Ovary (tissue), 7 donors: ENCODE measurements at regions not wholly inside any gene's neighbourhood (a gene's known extent, or its start where the extent isn't known, plus 50 kb on each side); places are given as distances from the start of the nearest gene placed in this dataset.

Experiments used
- DNase-seq, 5 donors: peaks; one replicate each; pipeline ENCODE4 v3.0.0-alpha.2; 2019 to 2020
- H3K27ac ChIP-seq, 2 donors: fragments of 200-600 bp; one replicate each; pipeline versions ENCODE4 v1.5.1 to v1.8.0; 2019 to 2022
- H3K27me3 ChIP-seq: fragments of 200-600 bp; one replicate; pipeline ENCODE4 v1.8.0; 2022
- H3K36me3 ChIP-seq: fragments of 200-600 bp; sonication (generic); one replicate; pipeline ENCODE4 v1.5.1; 2019
- H3K4me1 ChIP-seq: one replicate; pipeline ENCODE4 v1.8.1; 2013; ENCODE audit warnings: mild to moderate bottlenecking, moderate library complexity; ENCODE audit not compliant: insufficient read depth
- H3K4me3 ChIP-seq: fragments of 200-600 bp; sonication (generic); one replicate; pipeline ENCODE4 v1.5.1; 2017
- H3K9me3 ChIP-seq, 2 donors: fragments of 200-600 bp in 1 of 2; sonication (generic) in 1 of 2; one replicate each; pipeline versions ENCODE4 v1.5.1 to v1.8.1; 2013 to 2019; ENCODE audit warnings: mild to moderate bottlenecking in 1 of 2, moderate library complexity in 1 of 2
- EP300 ChIP-seq: sonication (generic); formaldehyde crosslinking; IDR thresholded peaks from one replicate; pipeline ENCODE4 v1.6.1; 2017; ENCODE audit warnings: antibody characterized with exemption
- POLR2A ChIP-seq: fragments of 450-650 bp; IDR thresholded peaks from one replicate; pipeline ENCODE4 v1.6.1; 2017; ENCODE audit warnings: antibody characterized with exemption, mild to moderate bottlenecking, moderate library complexity
- WGBS, 3 donors: extraction: QIAGEN DNeasy Blood & Tissue Kit in 1 of 3; methylation state at CpG; one replicate each; pipeline versions ENCODE4 v1.1.5 to v1.1.7; 2013 to 2017; 5-methylcytosine and 5-hydroxymethylcytosine counted together
- intact Hi-C, 4 donors: fragments of 100-400 bp; cut with DNase I; formaldehyde crosslinking; loops; one replicate each; pipeline versions ENCODE4 v1.11.0 to v1.15.1; 2022 to 2023
- TF ChIP-seq, protein P1 (sequence below), 3 donors: fragments of 450-650 bp in 2 of 3; fragments of 200-600 bp in 1 of 3; IDR thresholded peaks; one replicate each; pipeline versions ENCODE4 v1.5.1 to v1.8.0; 2016 to 2022; ENCODE audit warnings: antibody characterized with exemption in 3 of 3, mild to moderate bottlenecking in 1 of 3
- donor health status: DM: no; HTN: no; CAD: no; lungs with moderate emphysema.
- donor health status: DM: no; HTN: no; CAD: no.
- donor health status: Bipolar disorder and iron deficiency.
- donor health status: DM: no; HTN: no; CAD: no.
- donor health status: DM: yes; HTN: yes; CAD: no.

DNA sequence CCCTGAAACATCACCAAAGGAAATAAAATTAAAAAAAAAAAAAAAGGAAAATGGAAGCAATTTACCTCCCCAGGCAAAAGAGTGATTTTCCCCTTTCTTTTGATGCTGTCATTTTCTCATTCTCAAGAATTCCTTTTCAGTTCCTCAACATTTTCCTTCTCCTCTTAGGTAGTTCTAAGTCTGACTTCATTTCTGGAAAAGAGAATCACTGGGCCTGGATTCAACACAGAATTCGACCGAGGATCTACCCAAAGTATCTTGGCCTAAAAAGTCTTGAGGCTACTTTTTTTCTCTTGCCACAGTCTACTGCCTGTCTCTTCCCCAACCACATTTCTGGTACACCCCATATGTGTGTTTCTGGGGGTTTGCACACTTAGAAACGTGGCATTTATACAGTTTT lies 717.8 kb upstream of the TBX3 start:
- intact Hi-C loops, result no loop called here
- DNase-seq, result no peak
- no peak for TF ChIP-seq POLR2A
- TF ChIP-seq, protein P1, sequence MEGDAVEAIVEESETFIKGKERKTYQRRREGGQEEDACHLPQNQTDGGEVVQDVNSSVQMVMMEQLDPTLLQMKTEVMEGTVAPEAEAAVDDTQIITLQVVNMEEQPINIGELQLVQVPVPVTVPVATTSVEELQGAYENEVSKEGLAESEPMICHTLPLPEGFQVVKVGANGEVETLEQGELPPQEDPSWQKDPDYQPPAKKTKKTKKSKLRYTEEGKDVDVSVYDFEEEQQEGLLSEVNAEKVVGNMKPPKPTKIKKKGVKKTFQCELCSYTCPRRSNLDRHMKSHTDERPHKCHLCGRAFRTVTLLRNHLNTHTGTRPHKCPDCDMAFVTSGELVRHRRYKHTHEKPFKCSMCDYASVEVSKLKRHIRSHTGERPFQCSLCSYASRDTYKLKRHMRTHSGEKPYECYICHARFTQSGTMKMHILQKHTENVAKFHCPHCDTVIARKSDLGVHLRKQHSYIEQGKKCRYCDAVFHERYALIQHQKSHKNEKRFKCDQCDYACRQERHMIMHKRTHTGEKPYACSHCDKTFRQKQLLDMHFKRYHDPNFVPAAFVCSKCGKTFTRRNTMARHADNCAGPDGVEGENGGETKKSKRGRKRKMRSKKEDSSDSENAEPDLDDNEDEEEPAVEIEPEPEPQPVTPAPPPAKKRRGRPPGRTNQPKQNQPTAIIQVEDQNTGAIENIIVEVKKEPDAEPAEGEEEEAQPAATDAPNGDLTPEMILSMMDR (IDR thresholded peaks at IDR 0.05), result no peak
- no peak for TF ChIP-seq EP300

DNA sequence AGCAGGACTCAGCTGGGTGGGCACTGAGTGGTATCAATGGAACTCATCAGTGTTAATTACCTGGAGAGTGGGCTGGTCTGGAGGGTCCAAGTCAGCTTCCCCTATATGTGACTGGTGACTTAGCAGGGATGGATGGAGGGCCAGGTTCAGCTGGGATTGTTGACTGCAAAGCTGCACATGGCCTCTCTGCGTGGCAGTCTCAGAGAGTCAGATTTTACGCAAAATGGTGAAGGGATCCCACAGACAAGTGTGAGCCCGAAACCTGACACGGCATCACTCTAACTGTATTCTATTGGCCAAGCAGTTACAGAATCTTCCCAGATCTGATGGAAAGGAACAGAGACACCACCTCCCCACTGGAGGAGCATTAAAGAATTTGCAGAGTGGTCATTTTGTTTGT lies 716.0 kb upstream of the TBX3 start:
- Histone ChIP-seq H3K27ac (no peak overlapping the region), H3K27me3 (no peaks in the 10 kb centered on the region), H3K9me3 (no peaks in the 10 kb centered on the region), H3K4me1 (no peaks in the 10 kb centered on the region), H3K36me3 (no peaks in the 10 kb centered on the region), H3K4me3 (no peak overlapping the region)
- intact Hi-C loops, result no loop called here
- 83 to 90% (median 88%) methylated on average over 4 of the region's 4 CpGs for WGBS, 3 donors
- TF ChIP-seq, protein P1 (IDR thresholded peaks at IDR 0.05), result no peak
- no peak for DNase-seq

More for the DNA sequence above, 717.8 kb upstream of the TBX3 start:
- no peaks in the 10 kb centered on the region for H3K27me3 ChIP-seq
- no peak overlapping the region for H3K27ac ChIP-seq
- H3K4me3 ChIP-seq, result no peak overlapping the region
- WGBS, 3 donors, result 74 to 86% (median 81%) methylated on average over 3 of the region's 3 CpGs
- no peaks in the 10 kb centered on the region for H3K36me3 ChIP-seq
- no peaks in the 10 kb centered on the region for H3K4me1 ChIP-seq
- H3K9me3 ChIP-seq, result no peaks in the 10 kb centered on the region

- Histone ChIP-seq H3K27me3 (no peaks in the 10 kb centered on the region), H3K4me3 (no peak overlapping the region), H3K27ac (no peak overlapping the region), H3K4me1 (no peaks in the 10 kb centered on the region), H3K9me3 (no peaks in the 10 kb centered on the region), H3K36me3 (no peaks in the 10 kb centered on the region)
- TF ChIP-seq, protein P1 (IDR thresholded peaks at IDR 0.05), result no peak
- no peak for TF ChIP-seq EP300
- no peak for TF ChIP-seq POLR2A
- intact Hi-C loops, result no loop called here
- 81 to 92% (median 84%) methylated on average over 4 of the region's 4 CpGs for WGBS, 3 donors
- no peak for DNase-seq
These were observed 714.4 kb upstream of the TBX3 start for GRCh38 chr12:115398311-115398781.

DNA sequence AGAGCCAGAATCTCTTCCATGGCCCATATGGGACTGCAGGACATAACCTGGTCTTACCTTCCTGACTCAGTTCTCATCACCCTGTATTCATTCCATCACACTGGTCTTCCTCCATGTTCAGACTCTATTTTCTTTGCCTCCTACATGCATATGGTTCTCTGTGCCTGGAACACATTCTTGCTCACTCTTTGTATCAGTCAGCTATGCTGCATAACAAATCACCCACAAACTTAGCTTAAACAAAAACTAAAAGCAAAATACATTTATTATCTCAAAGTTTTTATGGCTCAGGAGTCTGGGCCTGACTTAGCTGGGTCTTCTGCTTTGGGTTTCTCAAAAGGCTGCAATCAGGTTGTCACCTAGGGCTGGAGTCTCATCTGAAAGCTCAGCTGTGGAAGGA lies 712.6 kb upstream of the TBX3 start:
- no peaks in the 10 kb centered on the region for H3K27me3 ChIP-seq
- no peaks in the 10 kb centered on the region for H3K9me3 ChIP-seq
- intact Hi-C loops, result no loop called here
- H3K4me1 ChIP-seq, result no peaks in the 10 kb centered on the region
- DNase-seq, result no peak
- TF ChIP-seq EP300 (no peak), POLR2A (no peak)
- TF ChIP-seq, protein P1 (IDR thresholded peaks at IDR 0.05), result no peak
- no peaks in the 10 kb centered on the region for H3K36me3 ChIP-seq
- H3K4me3 ChIP-seq, result no peak overlapping the region
- no peak overlapping the region for H3K27ac ChIP-seq
